A673 (cell line): ENCODE measurements at regions not wholly inside any gene's neighbourhood (a gene's known extent, or its start where the extent isn't known, plus 50 kb on each side); places are given as distances from the start of the nearest gene placed in this dataset.

Experiments used
- BruUV-seq: library from RNA; stranded (reverse); fragments of 400-500 nt; replicated peaks from 2 replicates; lab custom pipeline; 2021; lab: Mats Ljungman, UMichigan
- CTCF ChIA-PET: fragments of 300-600 bp; sonication (Branson Sonifier 250); formaldehyde crosslinking; loops from one replicate; lab custom pipeline; 2022; ENCODE audit warnings: antibody characterized with exemption; lab: Charles Lee
- POLR2A ChIA-PET: fragments of 300-600 bp; sonication (Branson Sonifier 250); formaldehyde crosslinking; loops from one replicate; lab custom pipeline; 2022; ENCODE audit warnings: antibody characterized with exemption; ENCODE audit not compliant: low non-redundant PET; lab: Charles Lee
- DNase-seq: peaks from one replicate; pipeline ENCODE4 v3.0.0-alpha.2; 2015; ENCODE audit warnings: low spot score
- H3K27ac ChIP-seq: fragments of 200-600 bp; sonication (generic); 2 replicates; pipeline ENCODE4 v1.5.1; 2016; ENCODE audit warnings: mixed run types, low read depth, mild to moderate bottlenecking, mixed read lengths, antibody characterized with exemption, low read length; ENCODE audit not compliant: poor library complexity, severe bottlenecking
- H3K27me3 ChIP-seq: fragments of 200-600 bp; sonication (generic); replicated peaks from 2 replicates; pipeline ENCODE4 v1.6.1; 2017; ENCODE audit warnings: mixed run types, low read depth, mild to moderate bottlenecking, mixed read lengths, antibody characterized with exemption, low read length; ENCODE audit not compliant: insufficient read depth, poor library complexity
- H3K36me3 ChIP-seq: fragments of 200-600 bp; sonication (generic); 2 replicates; pipeline ENCODE4 v1.6.1; 2016; ENCODE audit warnings: mixed run types, mild to moderate bottlenecking, mixed read lengths, antibody characterized with exemption, low read length; ENCODE audit not compliant: insufficient read depth, poor library complexity, severe bottlenecking
- H3K4me1 ChIP-seq: fragments of 200-600 bp; sonication (generic); 2 replicates; pipeline ENCODE4 v1.6.1; 2017; ENCODE audit warnings: mixed run types, mild to moderate bottlenecking, mixed read lengths, antibody characterized with exemption, low read length; ENCODE audit not compliant: insufficient read depth, poor library complexity, severe bottlenecking
- H3K4me3 ChIP-seq: fragments of 200-600 bp; sonication (generic); 2 replicates; pipeline ENCODE4 v1.5.1; 2016; ENCODE audit warnings: low read depth, mixed run types, mild to moderate bottlenecking, mixed read lengths, low read length; ENCODE audit not compliant: poor library complexity, severe bottlenecking
- H3K9me3 ChIP-seq: fragments of 200-600 bp; sonication (generic); 2 replicates; pipeline ENCODE4 v1.6.1; 2016; ENCODE audit warnings: mixed run types, low read depth, mild to moderate bottlenecking, mixed read lengths, antibody characterized with exemption, low read length; ENCODE audit not compliant: poor library complexity, severe bottlenecking
- EZH2 ChIP-seq: fragments of 200-600 bp; sonication (generic); IDR thresholded peaks from 2 replicates; pipeline ENCODE4 v1.6.1; 2017; ENCODE audit warnings: borderline replicate concordance, low read depth, mild to moderate bottlenecking, mixed read lengths, antibody characterized with exemption, low read length; ENCODE audit not compliant: poor library complexity, severe bottlenecking
- intact Hi-C: fragments of 100-400 bp; cut with micrococcal nuclease; formaldehyde crosslinking; loops from one replicate; pipeline ENCODE4 v1.10.0; 2022; ENCODE audit not compliant: unreplicated experiment
- TF ChIP-seq, protein P1 (sequence below): fragments of 300-800, 200-600 bp; sonication (generic); conservative IDR thresholded peaks from 2 replicates; pipeline ENCODE4 v1.5.1; 2017; ENCODE audit warnings: low read depth, mild to moderate bottlenecking, antibody characterized with exemption, low read length, moderate library complexity, mixed read lengths

DNA sequence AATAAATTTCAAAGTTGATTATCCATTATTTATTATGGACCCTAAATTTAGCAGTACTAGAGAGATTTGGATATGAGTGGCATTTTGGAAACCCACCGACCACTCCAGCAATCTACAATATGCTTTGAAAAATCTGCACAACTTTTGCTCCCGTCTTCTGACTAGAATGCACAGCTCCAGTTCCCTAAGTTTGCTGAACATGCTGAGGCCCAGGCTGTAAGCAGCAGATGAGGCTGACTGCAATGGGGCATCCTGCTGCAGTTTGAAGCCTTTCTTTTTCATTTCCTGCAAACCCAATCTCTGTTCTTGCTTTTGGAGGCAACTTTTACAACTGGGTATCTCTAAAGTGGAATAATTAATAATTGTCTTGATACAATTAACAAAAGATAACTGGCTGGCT lies 405.8 kb downstream of the ATP23 start:
- Histone ChIP-seq H3K27ac (no peak overlapping the region), H3K4me3 (no peak overlapping the region), H3K27me3 (no peaks in the 10 kb centered on the region), H3K9me3 (no peaks in the 10 kb centered on the region), H3K36me3 (no peaks in the 10 kb centered on the region), H3K4me1 (peaks cover 17% of the 10 kb centered on the region)
- POLR2A ChIA-PET: no interaction called here
- DNase-seq: no peak
- TF ChIP-seq EZH2: no peak
- TF ChIP-seq, protein P1, sequence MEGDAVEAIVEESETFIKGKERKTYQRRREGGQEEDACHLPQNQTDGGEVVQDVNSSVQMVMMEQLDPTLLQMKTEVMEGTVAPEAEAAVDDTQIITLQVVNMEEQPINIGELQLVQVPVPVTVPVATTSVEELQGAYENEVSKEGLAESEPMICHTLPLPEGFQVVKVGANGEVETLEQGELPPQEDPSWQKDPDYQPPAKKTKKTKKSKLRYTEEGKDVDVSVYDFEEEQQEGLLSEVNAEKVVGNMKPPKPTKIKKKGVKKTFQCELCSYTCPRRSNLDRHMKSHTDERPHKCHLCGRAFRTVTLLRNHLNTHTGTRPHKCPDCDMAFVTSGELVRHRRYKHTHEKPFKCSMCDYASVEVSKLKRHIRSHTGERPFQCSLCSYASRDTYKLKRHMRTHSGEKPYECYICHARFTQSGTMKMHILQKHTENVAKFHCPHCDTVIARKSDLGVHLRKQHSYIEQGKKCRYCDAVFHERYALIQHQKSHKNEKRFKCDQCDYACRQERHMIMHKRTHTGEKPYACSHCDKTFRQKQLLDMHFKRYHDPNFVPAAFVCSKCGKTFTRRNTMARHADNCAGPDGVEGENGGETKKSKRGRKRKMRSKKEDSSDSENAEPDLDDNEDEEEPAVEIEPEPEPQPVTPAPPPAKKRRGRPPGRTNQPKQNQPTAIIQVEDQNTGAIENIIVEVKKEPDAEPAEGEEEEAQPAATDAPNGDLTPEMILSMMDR: no peak
- intact Hi-C loops: loop anchor here (5.0 to 10.0 kb wide), 5 partner anchors 172 to 820 kb away; no protein-coding TSS in a partner anchor
- CTCF ChIA-PET: no interaction called here
- BruUV-seq: no TSS peak

DNA sequence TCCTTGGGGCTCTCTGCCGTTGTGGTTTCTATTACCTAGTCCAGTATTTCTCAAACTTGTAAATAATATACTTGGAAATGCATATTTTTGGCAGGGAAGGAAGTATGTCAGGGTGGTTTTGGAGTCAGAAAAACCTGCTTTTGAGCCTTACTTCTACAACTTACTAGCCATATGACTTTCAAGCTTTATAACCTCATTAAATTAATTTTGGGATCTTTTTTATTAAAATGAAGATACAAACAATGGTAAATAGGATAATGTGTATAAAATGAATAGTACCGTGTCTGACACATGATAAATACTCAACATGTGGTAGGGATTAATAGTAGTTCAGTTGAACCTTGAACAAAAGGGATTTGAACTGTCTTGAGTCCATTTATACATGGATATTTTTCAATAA lies 406.3 kb downstream of the ATP23 start:
- Histone ChIP-seq H3K4me3 (no peak overlapping the region), H3K27me3 (no peaks in the 10 kb centered on the region), H3K27ac (no peak overlapping the region), H3K9me3 (no peaks in the 10 kb centered on the region), H3K4me1 (peaks cover 12% of the 10 kb centered on the region), H3K36me3 (no peaks in the 10 kb centered on the region)
- ChIA-PET CTCF (no interaction called here), POLR2A (no interaction called here)
- TF ChIP-seq, protein P1: no peak
- TF ChIP-seq EZH2: no peak
- no peak for DNase-seq
- BruUV-seq: no TSS peak
- intact Hi-C loops: loop anchor here (5.0 to 10.0 kb wide), 5 partner anchors 173 to 820 kb away; no protein-coding TSS in a partner anchor

DNA sequence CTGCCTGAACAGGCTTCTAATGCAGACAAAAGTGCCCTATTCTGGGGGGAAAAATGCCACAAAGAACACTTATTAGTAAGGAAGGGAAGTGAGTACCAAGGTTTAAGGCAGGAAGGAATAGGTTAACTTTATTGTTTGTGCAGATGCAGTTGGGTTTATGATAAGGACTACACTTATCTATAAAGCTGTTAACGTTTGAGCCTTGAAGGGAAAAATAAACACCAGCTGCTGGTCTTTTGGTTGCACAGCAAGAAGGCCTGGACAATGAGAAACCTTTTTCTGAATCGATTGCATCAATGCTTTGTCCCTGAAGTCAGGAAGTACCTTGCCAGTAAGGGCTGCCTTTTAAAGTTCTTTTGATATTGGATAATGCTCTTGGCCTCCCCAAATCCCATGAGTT lies 407.8 kb downstream of the ATP23 start:
- peaks cover 6% of the 10 kb centered on the region for H3K4me1 ChIP-seq
- TF ChIP-seq, protein P1: no peak
- TF ChIP-seq EZH2: no peak
- no peaks in the 10 kb centered on the region for H3K36me3 ChIP-seq
- no peak overlapping the region for H3K4me3 ChIP-seq
- no peak for DNase-seq
- no TSS peak for BruUV-seq
- H3K27me3 ChIP-seq: no peaks in the 10 kb centered on the region
- intact Hi-C loops: loop anchor here (5.0 to 10.0 kb wide), 5 partner anchors 174 to 818 kb away; no protein-coding TSS in a partner anchor
- no peak overlapping the region for H3K27ac ChIP-seq
- POLR2A ChIA-PET: no interaction called here
- H3K9me3 ChIP-seq: no peaks in the 10 kb centered on the region
- CTCF ChIA-PET: no interaction called here
